Nephron progenitor cell (in vitro differentiated cells): ENCODE measurements at regions not wholly inside any gene's neighbourhood (a gene's known extent, or its start where the extent isn't known, plus 50 kb on each side); places are given as distances from the start of the nearest gene placed in this dataset.

Experiments
- DNase-seq: peaks from one replicate; pipeline ENCODE4 v3.0.0; 2021
- H3K27ac Mint-ChIP-seq: 2 replicates; pipeline ENCODE4 v1.8.0; 2021; ENCODE audit warnings: mild to moderate bottlenecking, moderate library complexity, mixed read lengths
- H3K27me3 Mint-ChIP-seq: 2 replicates; pipeline ENCODE4 v1.8.0; 2021; ENCODE audit warnings: mild to moderate bottlenecking, low read depth, mixed read lengths; ENCODE audit not compliant: poor library complexity
- H3K36me3 Mint-ChIP-seq: 2 replicates; pipeline ENCODE4 v1.8.0; 2021; ENCODE audit warnings: low read depth, mixed read lengths
- H3K4me1 Mint-ChIP-seq: 2 replicates; pipeline ENCODE4 v1.8.0; 2021; ENCODE audit warnings: mixed read lengths
- H3K4me3 Mint-ChIP-seq: 2 replicates; pipeline ENCODE4 v1.8.0; 2021; ENCODE audit warnings: mild to moderate bottlenecking, moderate library complexity, mixed read lengths
- H3K9me3 Mint-ChIP-seq: 2 replicates; pipeline ENCODE4 v1.8.0; 2021; ENCODE audit warnings: mild to moderate bottlenecking, moderate library complexity, mixed read lengths
- CTCF ChIP-seq: fragments of 200-600 bp; sonication (generic); IDR thresholded peaks from 2 replicates; pipeline ENCODE4 v1.5.0; 2021; ENCODE audit warnings: antibody characterized with exemption

GRCh38 chr7:54337466-54337865, 204.7 kb upstream of the VSTM2A start:
- Mint-ChIP-seq H3K9me3 (no peaks in the 10 kb centered on the region), H3K36me3 (no peaks in the 10 kb centered on the region), H3K4me3 (no peak overlapping the region), H3K27me3 (peaks cover 4% of the 10 kb centered on the region), H3K4me1 (peaks cover 30% of the 10 kb centered on the region), H3K27ac (no peak overlapping the region)
- no peak for DNase-seq
- TF ChIP-seq CTCF, result no peak

- no peaks in the 10 kb centered on the region for H3K36me3 Mint-ChIP-seq
- H3K27me3 Mint-ChIP-seq, result peaks cover 4% of the 10 kb centered on the region
- TF ChIP-seq CTCF, result no peak
- no peak for DNase-seq
- H3K27ac Mint-ChIP-seq, result no peak overlapping the region
- H3K4me1 Mint-ChIP-seq, result peaks cover 24% of the 10 kb centered on the region
- no peaks in the 10 kb centered on the region for H3K9me3 Mint-ChIP-seq
- H3K4me3 Mint-ChIP-seq, result no peak overlapping the region
These were observed 203.9 kb upstream of the VSTM2A start for GRCh38 chr7:54338319-54338718.

- Mint-ChIP-seq H3K4me1 (peaks cover 17% of the 10 kb centered on the region), H3K4me3 (no peak overlapping the region), H3K27me3 (peaks cover under 1% of the 10 kb centered on the region), H3K36me3 (no peaks in the 10 kb centered on the region), H3K9me3 (no peaks in the 10 kb centered on the region), H3K27ac (no peak overlapping the region)
- DNase-seq, result peak; percentile 15
- TF ChIP-seq CTCF, result no peak
These were observed 203.1 kb upstream of the VSTM2A start for GRCh38 chr7:54339073-54339472.

GRCh38 chr7:54342458-54342857, 199.7 kb upstream of the VSTM2A start:
- Mint-ChIP-seq H3K27ac (no peak overlapping the region), H3K4me3 (no peak overlapping the region), H3K36me3 (no peaks in the 10 kb centered on the region), H3K27me3 (no peaks in the 10 kb centered on the region), H3K9me3 (no peaks in the 10 kb centered on the region), H3K4me1 (peaks cover 15% of the 10 kb centered on the region)
- no peak for DNase-seq
- TF ChIP-seq CTCF, result no peak

- H3K36me3 Mint-ChIP-seq, result no peaks in the 10 kb centered on the region
- peaks cover 5% of the 10 kb centered on the region for H3K4me1 Mint-ChIP-seq
- no peak overlapping the region for H3K27ac Mint-ChIP-seq
- no peaks in the 10 kb centered on the region for H3K9me3 Mint-ChIP-seq
- no peak for TF ChIP-seq CTCF
- DNase-seq, result no peak
- no peak overlapping the region for H3K4me3 Mint-ChIP-seq
- H3K27me3 Mint-ChIP-seq, result no peaks in the 10 kb centered on the region
These were observed 198.7 kb upstream of the VSTM2A start for GRCh38 chr7:54343511-54343910.

- Mint-ChIP-seq H3K27ac (no peak overlapping the region), H3K4me3 (no peak overlapping the region), H3K9me3 (no peaks in the 10 kb centered on the region), H3K36me3 (no peaks in the 10 kb centered on the region), H3K27me3 (no peaks in the 10 kb centered on the region), H3K4me1 (no peaks in the 10 kb centered on the region)
- DNase-seq, result no peak
- no peak for TF ChIP-seq CTCF
These were observed 196.4 kb upstream of the VSTM2A start for GRCh38 chr7:54345746-54346145.
